ENCODE measurements at regions not wholly inside any gene's neighbourhood (a gene's known extent, or its start where the extent isn't known, plus 50 kb on each side); places are given as distances from the start of the nearest gene placed in this dataset.
"Not testable (repeated sequence)": the region's sequence is repeated elsewhere in the genome, so short reads cannot be mapped to it uniquely, and the experiment has no call there.

DNA sequence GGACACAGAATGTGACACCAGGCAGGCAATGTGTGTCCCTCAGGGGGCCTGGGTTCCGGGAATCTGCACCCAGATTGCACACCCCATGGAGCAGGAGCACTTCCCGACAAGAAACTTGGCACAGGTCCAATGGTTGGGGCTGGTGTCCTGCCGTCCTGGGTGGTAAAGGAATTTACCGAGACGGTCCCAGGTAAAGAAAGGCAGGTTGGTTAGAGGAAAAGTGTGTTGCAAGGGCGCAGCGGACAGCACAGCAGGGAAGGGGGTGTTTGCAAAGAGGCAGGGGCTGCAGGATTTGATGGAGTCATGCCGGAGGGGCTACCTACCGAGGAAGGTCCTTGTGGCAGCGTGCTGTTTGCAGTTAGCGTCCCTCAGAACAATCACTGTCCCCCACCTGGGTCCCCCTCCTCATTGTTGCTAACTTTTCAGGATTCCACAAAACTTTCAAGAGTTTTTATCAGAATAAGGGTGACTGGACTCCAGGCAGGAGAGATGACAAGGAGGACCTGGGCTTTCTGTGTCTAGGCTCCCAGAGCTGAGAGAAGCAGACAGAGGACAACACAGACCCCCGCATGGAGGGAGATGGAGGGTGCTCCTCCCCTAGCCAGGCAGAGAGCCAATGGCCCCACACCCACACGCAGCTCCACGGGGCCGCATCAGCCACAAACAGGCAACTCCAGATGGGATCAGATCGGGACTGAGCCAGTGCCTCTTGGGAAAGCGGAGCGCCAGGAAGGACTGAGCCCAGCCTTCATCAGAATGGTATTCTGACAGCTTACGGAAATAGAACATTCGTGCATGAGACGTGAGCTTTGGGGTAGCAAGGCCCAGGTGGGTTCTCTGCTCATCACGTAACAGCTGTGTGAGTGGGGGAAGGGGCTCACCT is 1423.9 kb downstream of the BRD1 start:
- no peak for DNase-seq (ENCODE audit: low read depth)

- DNase-seq (ENCODE audit: low read depth), result no peak
Observed at GRCh38 chr22:48402591-48403031, 1425.1 kb downstream of the BRD1 start.

GRCh38 chr22:48401523-48401922 is 1426.2 kb downstream of the BRD1 start:
- DNase-seq (ENCODE audit: low read depth), result not testable (repeated sequence)

DNA sequence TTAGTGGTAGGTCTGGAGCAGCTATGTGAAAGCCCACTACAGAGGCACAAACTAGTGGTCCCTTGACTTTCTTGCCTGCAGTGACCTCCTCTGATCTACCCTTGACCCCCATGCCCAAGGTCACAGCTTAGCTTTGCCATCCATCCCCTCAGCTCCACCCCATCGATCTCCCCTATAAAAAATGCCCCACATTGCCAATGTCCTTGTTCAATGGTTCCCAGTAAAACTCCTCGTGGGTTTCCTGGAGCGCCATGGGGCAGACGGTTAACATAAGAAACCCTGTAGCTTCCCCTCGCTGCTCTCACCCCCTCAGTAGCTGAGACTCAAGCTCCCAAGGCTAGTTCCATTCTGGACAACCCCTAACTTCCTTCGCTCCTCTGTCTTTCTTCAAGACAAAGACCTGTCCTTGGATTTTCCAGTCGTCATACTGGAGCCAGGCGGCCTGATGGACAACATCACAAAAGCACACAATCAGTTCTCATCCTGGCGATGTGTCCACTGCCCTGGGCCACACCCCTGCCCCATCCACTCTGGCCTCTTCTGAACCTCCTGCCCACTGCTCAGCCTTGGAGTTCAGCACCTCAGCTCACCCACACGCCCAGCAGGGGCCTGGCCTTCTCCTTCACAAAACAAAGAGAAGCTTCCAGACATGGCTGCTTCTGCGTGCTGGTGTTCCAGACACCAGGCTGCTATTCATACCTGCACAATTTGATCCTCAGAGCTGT is 1429.3 kb downstream of the BRD1 start:
- DNase-seq (ENCODE audit: low read depth), result no peak

DNA sequence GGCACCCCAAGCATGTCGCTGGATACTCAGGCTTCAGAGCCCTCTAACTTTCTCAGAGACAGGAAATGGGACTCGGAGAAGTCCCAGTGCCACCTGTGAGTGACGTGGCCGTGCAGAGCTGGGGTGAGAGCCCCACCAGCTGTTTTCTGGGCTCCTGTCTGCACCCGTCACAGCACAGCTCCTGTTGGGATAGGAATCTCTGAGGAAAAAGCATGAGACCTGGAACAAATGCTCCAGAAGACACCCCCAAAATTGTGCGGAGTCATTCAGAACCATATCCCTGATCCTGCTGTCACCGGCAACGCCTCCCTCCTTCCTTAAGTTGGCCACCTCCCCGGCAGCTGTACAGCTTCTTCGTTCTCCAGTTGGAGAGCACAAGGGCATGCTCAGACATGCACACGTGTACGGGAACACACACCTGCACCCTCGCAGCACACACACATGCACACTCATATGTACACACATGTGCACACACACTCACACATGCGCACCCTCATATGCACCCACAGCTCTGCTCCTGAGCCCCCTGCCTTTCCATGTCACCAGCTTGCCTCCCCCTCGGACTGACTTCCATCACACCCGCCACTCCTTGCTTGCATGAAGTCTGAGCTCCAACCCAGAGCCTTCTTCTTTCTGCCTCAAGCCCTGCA is 1430.0 kb downstream of the BRD1 start:
- no peak for DNase-seq (ENCODE audit: low read depth)

- DNase-seq (ENCODE audit: low read depth), result no peak
Observed at GRCh38 chr22:48396785-48397530, 1430.7 kb downstream of the BRD1 start.

- no peak for DNase-seq (ENCODE audit: low read depth)
Observed at GRCh38 chr22:48396091-48396784, 1431.4 kb downstream of the BRD1 start.

- DNase-seq (ENCODE audit: low read depth), result no peak
Observed at GRCh38 chr22:48395201-48395600, 1432.5 kb downstream of the BRD1 start.

DNA sequence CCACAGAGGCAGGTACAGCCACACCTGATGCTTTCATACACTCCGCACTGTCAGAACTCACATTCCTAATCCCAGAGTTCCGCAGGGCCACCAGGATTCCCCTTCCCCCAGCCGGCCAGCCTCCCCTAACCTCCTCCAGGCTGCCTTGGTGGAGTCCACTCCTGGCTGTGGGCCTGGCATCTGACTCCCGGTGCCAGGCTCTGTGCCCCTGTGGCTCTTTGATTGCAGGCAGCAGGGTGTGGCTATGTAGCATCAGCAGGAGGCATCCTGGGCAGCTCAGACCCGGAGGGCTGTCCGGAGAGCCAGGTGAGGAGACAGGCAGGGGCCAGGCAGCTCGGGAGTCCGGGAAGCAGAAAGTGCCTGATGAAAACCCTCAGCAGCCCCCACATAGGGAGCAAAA is 1432.9 kb downstream of the BRD1 start:
- DNase-seq (ENCODE audit: low read depth), result no peak

DNA sequence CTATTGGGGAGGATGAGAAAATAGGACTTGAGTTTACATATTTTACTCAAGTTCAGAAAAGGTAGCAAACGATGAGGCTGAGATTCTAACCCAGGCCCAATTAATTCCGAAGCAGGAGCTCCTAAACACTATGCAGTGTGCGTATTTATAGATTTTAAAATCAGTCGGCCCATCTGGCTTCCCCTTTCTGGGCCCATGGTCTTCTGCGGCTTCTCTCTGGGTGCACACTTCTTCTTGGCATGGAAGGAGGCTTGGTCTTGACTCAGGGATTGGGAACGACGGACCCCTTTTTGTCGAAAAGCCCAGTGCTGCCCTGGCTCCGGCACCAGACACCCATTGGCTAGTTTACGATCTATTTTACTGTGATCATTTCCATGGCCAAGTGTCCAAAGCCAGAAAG is 1433.8 kb downstream of the BRD1 start:
- no peak for DNase-seq (ENCODE audit: low read depth)

- DNase-seq (ENCODE audit: low read depth), result no peak
Observed at GRCh38 chr22:48393041-48393370, 1434.7 kb downstream of the BRD1 start.

GRCh38 chr22:48391820-48392219 is 1435.9 kb downstream of the BRD1 start:
- no peak for DNase-seq (ENCODE audit: low read depth)

GRCh38 chr22:48391171-48391711 is 1436.4 kb downstream of the BRD1 start:
- DNase-seq (ENCODE audit: low read depth), result no peak

DNA sequence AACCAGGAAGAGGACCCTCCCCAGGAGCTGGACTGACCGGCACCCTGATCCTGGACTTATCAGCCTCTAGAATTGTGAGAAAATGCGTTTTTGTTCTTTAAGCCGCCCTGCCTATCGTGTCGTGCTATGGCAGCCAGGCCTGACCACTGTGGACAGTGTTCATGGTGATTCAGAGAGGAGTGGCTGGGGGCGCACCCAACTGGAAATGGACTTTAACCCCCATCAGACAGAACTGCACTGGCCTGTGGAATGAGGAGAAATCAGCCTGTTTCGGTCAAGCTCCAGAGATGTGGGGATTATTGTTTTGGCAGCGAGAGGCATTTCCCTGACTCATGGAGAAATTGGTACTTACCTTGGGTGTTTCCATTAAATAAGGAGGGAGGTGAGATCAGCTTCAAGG is 1437.8 kb downstream of the BRD1 start:
- DNase-seq (ENCODE audit: low read depth), result no peak

GRCh38 chr22:48382197-48382596 is 1445.5 kb downstream of the BRD1 start:
- DNase-seq (ENCODE audit: low read depth), result no peak

DNA sequence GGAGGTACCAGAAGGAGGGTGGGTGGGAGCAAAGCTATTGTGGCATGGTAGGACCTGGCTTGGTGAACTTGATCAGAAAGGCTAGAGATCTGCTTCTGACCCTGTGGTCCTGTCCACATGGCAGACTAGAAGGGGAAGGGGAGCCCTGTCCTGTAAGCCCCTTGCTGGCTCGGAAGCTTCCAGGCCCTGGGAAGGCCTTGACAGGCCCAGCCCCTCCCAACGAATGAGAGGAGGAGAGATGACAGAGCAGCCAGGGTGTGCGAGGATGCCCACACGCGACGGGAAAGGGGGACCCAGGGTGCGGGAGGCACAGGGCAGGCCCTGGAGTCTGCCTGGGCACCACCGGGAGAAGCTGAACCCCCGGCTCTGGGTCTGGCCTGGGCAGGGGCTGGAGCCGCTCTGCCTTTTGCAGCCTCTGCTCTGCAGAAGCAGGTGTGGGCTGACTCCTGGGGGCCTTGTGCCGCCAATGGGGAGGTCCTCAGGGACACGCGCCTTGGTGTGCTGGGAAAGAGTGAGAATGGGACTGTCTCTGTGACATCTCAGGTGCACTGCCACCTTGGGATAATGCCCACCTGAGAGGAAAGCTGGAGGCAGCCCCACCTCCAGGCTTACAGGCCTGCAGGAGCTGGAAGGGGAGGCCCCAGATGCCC is 1447.5 kb downstream of the BRD1 start:
- DNase-seq (ENCODE audit: low read depth), result no peak

- no peak for DNase-seq (ENCODE audit: low read depth)
Observed at GRCh38 chr22:48379371-48379770, 1448.3 kb downstream of the BRD1 start.

GRCh38 chr22:48378673-48379072 is 1449.0 kb downstream of the BRD1 start:
- no peak for DNase-seq (ENCODE audit: low read depth)

DNA sequence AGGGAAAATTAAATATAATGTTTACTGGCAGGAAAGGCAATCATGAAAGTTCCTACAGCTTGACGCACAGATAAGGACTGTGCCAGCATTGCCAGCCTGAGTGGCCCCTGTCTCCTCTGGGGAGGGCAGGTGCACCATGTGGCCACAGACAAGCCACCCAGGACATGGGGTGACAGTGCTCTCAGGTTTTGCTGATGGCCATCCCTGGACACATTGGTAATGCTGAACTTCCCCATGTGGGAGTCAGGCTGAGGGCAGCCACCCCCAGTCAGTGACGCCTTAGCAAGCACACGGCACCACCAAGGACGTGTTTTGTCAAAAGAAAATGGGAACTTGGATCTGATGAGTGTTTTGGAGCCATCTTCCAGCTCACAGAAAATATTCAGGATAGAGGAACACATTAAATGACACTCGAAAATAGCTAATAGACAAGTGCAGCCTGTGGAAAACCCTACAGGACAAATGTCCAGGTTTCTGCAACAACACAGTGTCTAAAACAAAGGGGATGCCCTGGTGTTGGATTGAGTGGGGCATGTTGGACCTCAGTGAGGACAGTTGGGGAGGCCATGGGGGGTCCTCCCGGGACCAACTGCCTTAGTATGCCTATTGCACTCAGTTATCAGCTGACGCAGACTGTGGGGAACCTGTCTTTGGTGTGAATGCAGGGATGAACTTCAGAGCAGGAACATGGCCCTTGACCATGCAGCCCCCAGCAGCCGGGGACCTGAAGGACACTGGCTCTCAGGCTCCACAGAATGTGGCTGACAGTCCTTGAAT is 1450.5 kb downstream of the BRD1 start:
- no peak for DNase-seq (ENCODE audit: low read depth)

DNA sequence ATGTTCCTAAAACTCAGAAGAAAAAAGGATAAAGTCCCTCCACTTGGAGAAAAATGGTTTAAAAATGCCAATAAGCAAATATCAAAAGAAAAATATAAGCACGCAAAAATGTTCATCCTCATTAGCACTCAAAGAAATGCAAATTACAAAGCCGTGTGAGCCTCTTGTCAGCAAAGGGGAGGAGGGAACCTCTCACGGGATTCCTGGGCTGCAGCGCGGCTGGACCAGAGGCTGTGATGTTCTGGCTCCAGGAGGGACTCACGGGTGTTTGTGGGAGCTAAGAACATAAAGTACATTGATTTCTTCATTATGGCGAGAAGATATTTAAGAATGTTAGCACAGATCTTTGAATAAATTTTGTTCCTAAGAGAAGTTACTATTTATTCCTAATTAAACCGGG is 1451.2 kb downstream of the BRD1 start:
- no peak for DNase-seq (ENCODE audit: low read depth)
